Neural progenitor cell (in vitro differentiated cells): ENCODE measurements at regions not wholly inside any gene's neighbourhood (a gene's known extent, or its start where the extent isn't known, plus 50 kb on each side); places are given as distances from the start of the nearest gene placed in this dataset.

Experiments used
- DNase-seq: peaks from one replicate; pipeline ENCODE4 v3.0.0-alpha.2; 2016; ENCODE audit warnings: low spot score
- H2AFZ ChIP-seq: fragments of 200-600 bp; sonication (generic); replicated peaks from 2 replicates; pipeline ENCODE4 v1.6.1; 2016; ENCODE audit warnings: antibody characterized with exemption
- H3F3A ChIP-seq: fragments of 200-600 bp; sonication (generic); 2 replicates; pipeline ENCODE4 v1.6.1; 2016; ENCODE audit warnings: antibody characterized with exemption, low read depth
- H3K27ac ChIP-seq: fragments of 200-600 bp; sonication (generic); 2 replicates; pipeline ENCODE4 v1.5.1; 2016; ENCODE audit warnings: mild to moderate bottlenecking
- H3K27me3 ChIP-seq: fragments of 200-600 bp; sonication (generic); 2 replicates; pipeline ENCODE4 v1.6.1; 2016; ENCODE audit warnings: mild to moderate bottlenecking, moderate library complexity
- H3K36me3 ChIP-seq: fragments of 200-600 bp; sonication (generic); 2 replicates; pipeline ENCODE4 v1.5.1; 2016
- H3K4me1 ChIP-seq: fragments of 200-600 bp; sonication (generic); 2 replicates; pipeline ENCODE4 v1.6.1; 2016; ENCODE audit warnings: mixed run types
- H3K4me2 ChIP-seq: fragments of 200-600 bp; sonication (generic); 2 replicates; pipeline ENCODE4 v1.6.1; 2016
- H3K4me3 ChIP-seq: fragments of 200-600 bp; sonication (generic); 2 replicates; pipeline ENCODE4 v1.5.1; 2016
- H3K79me2 ChIP-seq: fragments of 200-600 bp; sonication (generic); 2 replicates; pipeline ENCODE4 v1.6.1; 2016; ENCODE audit warnings: low read depth
- H3K9ac ChIP-seq: fragments of 200-600 bp; sonication (generic); 2 replicates; pipeline ENCODE4 v1.6.1; 2016
- H3K9me3 ChIP-seq: fragments of 200-600 bp; sonication (generic); 2 replicates; pipeline ENCODE4 v1.5.1; 2016; ENCODE audit warnings: low read depth
- H4K20me1 ChIP-seq: fragments of 200-600 bp; sonication (generic); 2 replicates; pipeline ENCODE4 v1.6.1; 2016; ENCODE audit warnings: low read depth
- H3K27ac Mint-ChIP-seq: 3 replicates; pipeline ENCODE4 v1.8.0; 2021; ENCODE audit warnings: mixed read lengths
- H3K27me3 Mint-ChIP-seq: 2 replicates; pipeline ENCODE4 v1.8.0; 2022; ENCODE audit warnings: low read depth, mild to moderate bottlenecking, inconsistent platforms, moderate library complexity, mixed read lengths; ENCODE audit not compliant: insufficient read depth
- H3K36me3 Mint-ChIP-seq: 3 replicates; pipeline ENCODE4 v1.8.0; 2021; ENCODE audit warnings: mixed read lengths
- H3K4me1 Mint-ChIP-seq: 3 replicates; pipeline ENCODE4 v1.8.0; 2021; ENCODE audit warnings: mixed read lengths
- H3K4me3 Mint-ChIP-seq: 3 replicates; pipeline ENCODE4 v1.8.0; 2021; ENCODE audit warnings: mild to moderate bottlenecking, moderate library complexity, mixed read lengths
- H3K9me3 Mint-ChIP-seq: 3 replicates; pipeline ENCODE4 v1.8.0; 2020; ENCODE audit warnings: mixed read lengths
- EZH2 ChIP-seq: fragments of 200-600 bp; sonication (generic); IDR thresholded peaks from 2 replicates; pipeline ENCODE4 v1.6.1; 2017; ENCODE audit warnings: antibody characterized with exemption, mild to moderate bottlenecking, moderate library complexity
- EZH2phosphoT487 ChIP-seq: fragments of 200-600 bp; sonication (generic); IDR thresholded peaks from 2 replicates; pipeline ENCODE4 v1.6.1; 2017; ENCODE audit warnings: antibody characterized with exemption
- TF ChIP-seq, protein P1 (sequence below): fragments of 200-600 bp; sonication (generic); IDR thresholded peaks from 2 replicates; pipeline ENCODE4 v1.5.1; 2017; ENCODE audit warnings: antibody characterized with exemption, mild to moderate bottlenecking

DNA sequence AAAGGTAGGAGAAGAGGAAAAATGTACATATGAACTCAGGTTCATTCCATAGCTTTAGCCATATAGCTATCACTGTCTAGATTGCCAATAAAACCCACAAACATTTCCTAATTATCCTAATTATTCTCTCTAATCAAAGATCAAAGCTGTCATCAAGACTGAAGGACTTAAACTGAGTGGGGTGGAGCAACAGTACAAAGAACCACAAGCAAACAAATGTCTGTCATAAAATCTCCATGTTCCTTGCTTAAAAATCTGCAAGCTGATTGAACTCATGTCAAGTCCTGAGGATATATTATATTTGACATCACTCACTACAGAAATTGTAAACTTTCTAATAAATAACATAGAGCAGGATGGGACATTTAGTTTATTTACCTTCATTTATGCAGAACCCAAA is 315.9 kb downstream of the SNX13 start:
- no peaks in the 10 kb centered on the region for H4K20me1 ChIP-seq
- no peaks in the 10 kb centered on the region for H3K27me3 Mint-ChIP-seq
- no peak overlapping the region for H3K27ac Mint-ChIP-seq
- H3K36me3 ChIP-seq: no peaks in the 10 kb centered on the region
- H3K9ac ChIP-seq: no peak overlapping the region
- peaks cover 11% of the 10 kb centered on the region for H3K4me1 Mint-ChIP-seq
- H3K4me2 ChIP-seq: no peak overlapping the region
- no peaks in the 10 kb centered on the region for H3K9me3 ChIP-seq
- no peaks in the 10 kb centered on the region for H3K4me1 ChIP-seq
- DNase-seq: no peak
- TF ChIP-seq, protein P1, sequence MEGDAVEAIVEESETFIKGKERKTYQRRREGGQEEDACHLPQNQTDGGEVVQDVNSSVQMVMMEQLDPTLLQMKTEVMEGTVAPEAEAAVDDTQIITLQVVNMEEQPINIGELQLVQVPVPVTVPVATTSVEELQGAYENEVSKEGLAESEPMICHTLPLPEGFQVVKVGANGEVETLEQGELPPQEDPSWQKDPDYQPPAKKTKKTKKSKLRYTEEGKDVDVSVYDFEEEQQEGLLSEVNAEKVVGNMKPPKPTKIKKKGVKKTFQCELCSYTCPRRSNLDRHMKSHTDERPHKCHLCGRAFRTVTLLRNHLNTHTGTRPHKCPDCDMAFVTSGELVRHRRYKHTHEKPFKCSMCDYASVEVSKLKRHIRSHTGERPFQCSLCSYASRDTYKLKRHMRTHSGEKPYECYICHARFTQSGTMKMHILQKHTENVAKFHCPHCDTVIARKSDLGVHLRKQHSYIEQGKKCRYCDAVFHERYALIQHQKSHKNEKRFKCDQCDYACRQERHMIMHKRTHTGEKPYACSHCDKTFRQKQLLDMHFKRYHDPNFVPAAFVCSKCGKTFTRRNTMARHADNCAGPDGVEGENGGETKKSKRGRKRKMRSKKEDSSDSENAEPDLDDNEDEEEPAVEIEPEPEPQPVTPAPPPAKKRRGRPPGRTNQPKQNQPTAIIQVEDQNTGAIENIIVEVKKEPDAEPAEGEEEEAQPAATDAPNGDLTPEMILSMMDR: no peak
- no peak for TF ChIP-seq EZH2
- no peak for TF ChIP-seq EZH2phosphoT487
- H3K79me2 ChIP-seq: no peaks in the 10 kb centered on the region
- H3F3A ChIP-seq: no peaks in the 10 kb centered on the region
- no peak overlapping the region for H3K4me3 ChIP-seq
- H3K9me3 Mint-ChIP-seq: no peaks in the 10 kb centered on the region
- H2AFZ ChIP-seq: no peak overlapping the region
- H3K36me3 Mint-ChIP-seq: no peaks in the 10 kb centered on the region
- H3K27me3 ChIP-seq: no peaks in the 10 kb centered on the region
- H3K27ac ChIP-seq: no peak overlapping the region
- no peak overlapping the region for H3K4me3 Mint-ChIP-seq

DNA sequence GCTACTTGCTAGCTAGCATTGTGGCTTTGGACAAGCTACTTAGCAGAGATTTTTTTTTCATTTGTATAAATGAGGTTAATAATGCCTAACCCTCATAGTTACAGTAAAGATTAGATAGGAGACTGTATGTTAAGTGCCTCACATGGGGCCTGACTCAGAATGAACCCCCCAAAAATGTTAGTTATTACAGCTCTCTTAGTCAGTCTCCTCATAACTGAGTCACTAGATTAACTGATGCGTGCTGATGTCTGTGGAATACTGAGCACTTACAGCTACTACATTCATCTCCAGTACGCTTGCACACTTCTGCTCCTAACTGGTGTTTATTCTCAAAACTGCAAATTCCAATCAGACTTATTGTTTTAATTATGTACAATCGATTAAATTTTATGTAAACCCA is 315.3 kb downstream of the SNX13 start:
- H3F3A ChIP-seq: no peaks in the 10 kb centered on the region
- TF ChIP-seq EZH2 (no peak), EZH2phosphoT487 (no peak)
- TF ChIP-seq, protein P1: no peak

DNA sequence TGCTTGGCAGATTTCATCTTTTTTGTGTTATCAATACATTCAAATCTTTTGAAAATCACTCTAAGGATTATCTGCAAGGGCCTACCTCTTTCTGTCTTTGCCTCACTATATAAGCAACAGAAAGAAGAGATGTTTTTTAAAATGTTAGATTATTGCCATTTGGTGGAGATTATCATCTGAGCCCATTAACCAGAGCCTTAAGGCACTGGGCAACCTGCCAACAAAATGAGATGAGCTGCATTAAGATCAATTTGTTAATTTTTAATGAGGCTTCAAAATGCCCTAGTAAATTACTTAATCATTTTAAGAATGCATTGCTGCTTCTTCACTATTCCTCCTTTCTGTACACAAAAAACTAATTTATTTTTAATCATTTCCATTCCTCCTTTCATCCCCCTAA is 314.1 kb downstream of the SNX13 start:
- no peaks in the 10 kb centered on the region for H3K4me1 ChIP-seq
- H3K9me3 ChIP-seq: no peaks in the 10 kb centered on the region
- no peaks in the 10 kb centered on the region for H3K79me2 ChIP-seq
- Mint-ChIP-seq H3K36me3 (no peaks in the 10 kb centered on the region), H3K9me3 (no peaks in the 10 kb centered on the region), H3K4me1 (peaks cover 11% of the 10 kb centered on the region), H3K27ac (no peak overlapping the region), H3K4me3 (no peak overlapping the region), H3K27me3 (no peaks in the 10 kb centered on the region)
- no peaks in the 10 kb centered on the region for H3F3A ChIP-seq
- H3K9ac ChIP-seq: no peak overlapping the region
- H3K36me3 ChIP-seq: no peaks in the 10 kb centered on the region
- H3K4me3 ChIP-seq: no peak overlapping the region
- no peak overlapping the region for H2AFZ ChIP-seq
- no peak for DNase-seq
- H3K27ac ChIP-seq: no peak overlapping the region
- H3K4me2 ChIP-seq: no peak overlapping the region
- no peaks in the 10 kb centered on the region for H3K27me3 ChIP-seq
- no peaks in the 10 kb centered on the region for H4K20me1 ChIP-seq
- TF ChIP-seq EZH2phosphoT487 (no peak), EZH2 (no peak)
- TF ChIP-seq, protein P1: no peak

More for the DNA sequence above, 315.3 kb downstream of the SNX13 start:
- no peaks in the 10 kb centered on the region for H3K4me1 ChIP-seq
- no peaks in the 10 kb centered on the region for H3K27me3 ChIP-seq
- H3K4me3 Mint-ChIP-seq: no peak overlapping the region
- no peak overlapping the region for H3K27ac Mint-ChIP-seq
- H3K4me3 ChIP-seq: no peak overlapping the region
- no peaks in the 10 kb centered on the region for H3K36me3 Mint-ChIP-seq
- H3K4me1 Mint-ChIP-seq: peaks cover 11% of the 10 kb centered on the region
- H3K27me3 Mint-ChIP-seq: no peaks in the 10 kb centered on the region
- no peak overlapping the region for H3K4me2 ChIP-seq
- no peak overlapping the region for H2AFZ ChIP-seq
- H3K79me2 ChIP-seq: no peaks in the 10 kb centered on the region
- no peak overlapping the region for H3K27ac ChIP-seq
- no peaks in the 10 kb centered on the region for H3K36me3 ChIP-seq
- DNase-seq: no peak
- no peaks in the 10 kb centered on the region for H4K20me1 ChIP-seq
- no peak overlapping the region for H3K9ac ChIP-seq
- no peaks in the 10 kb centered on the region for H3K9me3 Mint-ChIP-seq
- no peaks in the 10 kb centered on the region for H3K9me3 ChIP-seq

DNA sequence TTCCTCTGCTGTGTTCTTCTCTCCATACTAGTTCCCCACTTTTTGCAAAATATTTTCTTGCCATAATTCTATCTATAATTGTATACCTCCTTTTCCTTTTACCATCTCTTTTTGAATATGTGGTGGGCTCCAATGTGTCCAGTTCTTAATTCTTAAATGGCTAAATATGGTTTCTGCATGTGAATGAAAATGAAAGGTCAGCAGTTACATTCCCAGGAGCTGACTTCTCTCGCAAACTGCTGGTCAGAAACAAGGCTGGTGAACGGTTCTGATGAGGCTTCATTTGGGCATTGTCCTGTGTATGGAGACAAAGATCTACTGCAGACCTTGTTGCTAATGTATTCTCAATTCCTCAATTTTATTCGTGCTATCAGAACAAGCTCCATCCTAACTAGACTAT is 309.2 kb downstream of the SNX13 start:
- Mint-ChIP-seq H3K27me3 (no peaks in the 10 kb centered on the region), H3K4me1 (peaks cover under 1% of the 10 kb centered on the region), H3K4me3 (no peak overlapping the region), H3K9me3 (no peaks in the 10 kb centered on the region), H3K27ac (no peak overlapping the region), H3K36me3 (no peaks in the 10 kb centered on the region)
- Histone ChIP-seq H3K4me1 (no peaks in the 10 kb centered on the region), H3F3A (no peaks in the 10 kb centered on the region), H3K4me2 (no peak overlapping the region), H3K27me3 (no peaks in the 10 kb centered on the region), H3K79me2 (no peaks in the 10 kb centered on the region), H3K9ac (no peak overlapping the region), H3K9me3 (no peaks in the 10 kb centered on the region), H3K36me3 (no peaks in the 10 kb centered on the region), H3K4me3 (no peak overlapping the region), H4K20me1 (no peaks in the 10 kb centered on the region), H2AFZ (no peak overlapping the region), H3K27ac (no peak overlapping the region)
- TF ChIP-seq EZH2phosphoT487 (no peak), EZH2 (no peak)
- TF ChIP-seq, protein P1: no peak
- DNase-seq: no peak
